Body of pancreas (tissue), 4 donors: ENCODE measurements at regions not wholly inside any gene's neighbourhood (a gene's known extent, or its start where the extent isn't known, plus 50 kb on each side); places are given as distances from the start of the nearest gene placed in this dataset.

Experiments
- CTCF ChIP-seq, 7 experiments: fragments of 450-650 bp in 4 of 7; fragments of 200-600 bp in 3 of 7; sonication (generic) in 3 of 7; IDR thresholded peaks; one replicate each; pipeline ENCODE4 v1.5.1; 2016 to 2019; ENCODE audit warnings: antibody characterized with exemption in 7 of 7
- POLR2A ChIP-seq, 3 donors: fragments of 450-650 bp; IDR thresholded peaks; one replicate each; pipeline ENCODE4 v1.6.1; 2016; ENCODE audit warnings: antibody characterized with exemption in 3 of 3, mild to moderate bottlenecking in 2 of 3

- TF ChIP-seq CTCF (IDR thresholded peaks at IDR 0.05) (no peak), POLR2A (IDR thresholded peaks at IDR 0.05) (no peak)
Observed at GRCh38 chr6:164911151-164911550, 398.3 kb downstream of the C6orf118 start.
